ENCODE measurements at regions not wholly inside any gene's neighbourhood (a gene's known extent, or its start where the extent isn't known, plus 50 kb on each side); places are given as distances from the start of the nearest gene placed in this dataset.

- Histone ChIP-seq H3K27ac (ENCODE audit: insufficient read depth, low read depth, low read length) (no peak overlapping the region), H4K20me1 (replicated peaks; ENCODE audit: control insufficient read depth, extremely low read depth, insufficient read depth, low read length) (no peaks in the 10 kb centered on the region), H3K9me3 (replicated peaks; ENCODE audit: control insufficient read depth, insufficient read depth, low read length) (no peaks in the 10 kb centered on the region), H3K9me1 (replicated peaks; ENCODE audit: control insufficient read depth, extremely low read depth, insufficient read depth, low read length) (no peaks in the 10 kb centered on the region), H3K4me3 (replicated peaks in 1 of 3; ENCODE audit: insufficient read depth in 1 of 3, low read depth in 1 of 3, low read length in 3 of 3) (no peak overlapping the region), H3K79me2 (ENCODE audit: control insufficient read depth, insufficient read depth, low read length) (no peaks in the 10 kb centered on the region), H3K9ac (replicated peaks; ENCODE audit: extremely low read depth, insufficient read depth, low read length) (no peak overlapping the region), H3K4me2 (ENCODE audit: insufficient read depth, low read length) (no peak overlapping the region), H3K4me1 (ENCODE audit: control insufficient read depth, extremely low read depth, insufficient read depth, low read length) (no peaks in the 10 kb centered on the region), H3K36me3 (ENCODE audit: control insufficient read depth in 2 of 2, extremely low read depth in 1 of 2, insufficient read depth in 2 of 2, low read length in 2 of 2) (no peaks in the 10 kb centered on the region), H2AFZ (ENCODE audit: low read depth, low read length) (no peak overlapping the region), H3K27me3 (ENCODE audit: control insufficient read depth in 2 of 2, insufficient read depth in 2 of 2, low read length in 2 of 2) (no peaks in the 10 kb centered on the region)
- ChIA-PET POLR2A (no interaction called here), CTCF (interaction anchor here (0.6 to 1.4 kb wide), 3 partner anchors 14 to 161 kb away, joined by 3 to 4 read pairs (median 3); no protein-coding TSS in a partner anchor)
- dilution Hi-C loops (cut with MboI; ENCODE audit: extremely low pct_ligation_motif_present, low sequenced_read_pairs), result no loop called here
- no TSS peak for BruUV-seq (replicated peaks)
- intact Hi-C loops (cut with micrococcal nuclease), result no loop called here
- no peak for DNase-seq (ENCODE audit: low read depth, low spot score)
- no peak for TF ChIP-seq FOS (IDR thresholded peaks at IDR 0.05; ENCODE audit: borderline replicate concordance, insufficient read depth, low read length)
- TF ChIP-seq EZH2 (IDR thresholded peaks at IDR 0.05; ENCODE audit: borderline replicate concordance, low read depth, low read length, severe bottlenecking), result no peak
- no peak for TF ChIP-seq POLR2A (IDR thresholded peaks at IDR 0.05; ENCODE audit: low read depth, low read length)
- TF ChIP-seq MAX (IDR thresholded peaks at IDR 0.05; ENCODE audit: insufficient read depth, insufficient read length), result no peak
- no peak for TF ChIP-seq MYC (IDR thresholded peaks at IDR 0.05; ENCODE audit: low read depth, low read length)
- TF ChIP-seq GATA2 (IDR thresholded peaks at IDR 0.05; ENCODE audit: insufficient read depth, insufficient read length, low read depth, low read length), result no peak
- no peak for TF ChIP-seq JUN (IDR thresholded peaks at IDR 0.05; ENCODE audit: borderline replicate concordance, insufficient read depth, insufficient read length, low read depth)
- no peak for TF ChIP-seq CTCF (IDR thresholded peaks at IDR 0.05; ENCODE audit: extremely low read depth in 1 of 2, insufficient read depth in 1 of 2, low read depth in 1 of 2, low read length in 2 of 2)
- TF ChIP-seq POLR2AphosphoS5 (IDR thresholded peaks at IDR 0.05; ENCODE audit: insufficient read depth, low read depth, low read length), result no peak
- no peak for FAIRE-seq
Measured at GRCh38 chr15:39414201-39414600, 166.7 kb upstream of the THBS1 start.

All from endothelial cell of umbilical vein (primary cell).